RWPE2 (cell line): ENCODE measurements at regions not wholly inside any gene's neighbourhood (a gene's known extent, or its start where the extent isn't known, plus 50 kb on each side); places are given as distances from the start of the nearest gene placed in this dataset.
A peak's percentile ranks its signal among the peaks of the same experiment; 100 is the strongest.

Experiments used
- ATAC-seq: fragments of 200-7000 bp; cut with Tn5 transposase; 3 replicates; pipeline ENCODE4 v1.9.1; 2021; ENCODE audit warnings: low read depth
- DNase-seq: peaks from one replicate; pipeline ENCODE4 v3.0.0-alpha.2; 2020; ENCODE audit warnings: low spot score
- H3K27ac ChIP-seq: fragments of 450-650 bp; 2 replicates; pipeline ENCODE4 v1.5.1; 2017; ENCODE audit warnings: mild to moderate bottlenecking; ENCODE audit not compliant: poor library complexity, severe bottlenecking
- H3K27me3 ChIP-seq: fragments of 250-450 bp; sonication (Bioruptor Pico); 2 replicates; pipeline ENCODE4 v1.5.1; 2021; ENCODE audit warnings: mild to moderate bottlenecking, moderate library complexity; ENCODE audit not compliant: insufficient read depth, poor library complexity, severe bottlenecking
- H3K36me3 ChIP-seq: fragments of 250-450 bp; sonication (Bioruptor Pico); 2 replicates; pipeline ENCODE4 v1.5.1; 2020; ENCODE audit warnings: low read depth, mild to moderate bottlenecking, moderate library complexity
- H3K4me1 ChIP-seq: fragments of 250-450 bp; sonication (Bioruptor Pico); 2 replicates; pipeline ENCODE4 v1.5.1; 2021; ENCODE audit warnings: mild to moderate bottlenecking, moderate library complexity; ENCODE audit not compliant: insufficient read depth, poor library complexity, severe bottlenecking
- H3K4me3 ChIP-seq: fragments of 250-450 bp; sonication (Bioruptor Pico); 2 replicates; pipeline ENCODE4 v1.5.1; 2021; ENCODE audit warnings: mild to moderate bottlenecking, moderate library complexity; ENCODE audit not compliant: severe bottlenecking
- H3K9me3 ChIP-seq: fragments of 250-450 bp; sonication (Bioruptor Pico); 2 replicates; pipeline ENCODE4 v1.5.1; 2021; ENCODE audit warnings: mild to moderate bottlenecking, moderate library complexity; ENCODE audit not compliant: severe bottlenecking
- CTCF ChIP-seq: fragments of 450-650 bp; IDR thresholded peaks from one replicate; pipeline ENCODE4 v1.5.1; 2017; ENCODE audit warnings: mild to moderate bottlenecking, moderate library complexity; ENCODE audit not compliant: poor library complexity, severe bottlenecking

DNA sequence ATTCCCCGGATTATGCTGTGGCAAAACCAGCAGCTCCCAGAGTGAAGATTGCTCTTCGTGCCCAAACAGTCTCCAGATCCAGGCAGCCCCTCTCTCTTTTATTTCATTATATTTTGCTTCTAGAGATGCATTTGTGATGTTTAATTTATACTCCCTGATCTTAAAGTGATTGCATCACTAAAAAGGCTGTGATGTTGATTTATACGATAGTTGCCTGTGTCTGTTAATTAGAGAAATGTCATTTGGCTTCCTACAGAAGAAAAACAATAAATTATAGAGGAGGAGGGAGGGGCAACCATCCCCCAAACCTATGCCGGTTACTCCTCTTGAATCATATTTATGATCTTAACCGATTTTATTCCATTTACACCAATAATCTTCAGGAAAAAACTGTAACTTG is 615.3 kb downstream of the TOX3 start:
- Histone ChIP-seq H3K4me1 (no peaks in the 10 kb centered on the region), H3K4me3 (no peak overlapping the region), H3K27me3 (peaks cover 10% of the 10 kb centered on the region), H3K9me3 (no peaks in the 10 kb centered on the region), H3K27ac (no peak overlapping the region), H3K36me3 (no peaks in the 10 kb centered on the region)
- DNase-seq (no peak), ATAC-seq (no peak)
- no peak for TF ChIP-seq CTCF

DNA sequence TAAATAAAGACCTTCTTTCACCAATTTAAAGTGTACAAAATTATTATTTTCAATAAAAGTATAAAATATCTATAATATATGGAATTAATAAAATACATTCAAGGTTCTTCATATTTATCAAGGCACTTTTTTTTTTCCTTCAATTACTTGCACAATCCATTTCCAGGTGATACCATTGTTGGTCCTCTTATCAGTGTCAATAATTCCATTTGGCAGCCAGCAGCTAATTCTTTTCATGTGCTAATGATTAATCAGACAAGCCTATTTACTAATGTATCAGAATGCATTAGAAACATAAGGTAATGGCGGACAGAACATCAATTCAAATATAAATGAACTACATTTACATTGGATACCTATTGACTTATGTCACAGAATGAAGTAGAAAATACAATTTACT is 622.2 kb downstream of the TOX3 start:
- H3K4me3 ChIP-seq = no peak overlapping the region
- H3K9me3 ChIP-seq = no peaks in the 10 kb centered on the region
- DNase-seq = no peak
- H3K27me3 ChIP-seq = peaks cover 20% of the 10 kb centered on the region
- no peak for ATAC-seq
- no peak overlapping the region for H3K27ac ChIP-seq
- no peaks in the 10 kb centered on the region for H3K36me3 ChIP-seq
- no peaks in the 10 kb centered on the region for H3K4me1 ChIP-seq
- TF ChIP-seq CTCF = no peak

DNA sequence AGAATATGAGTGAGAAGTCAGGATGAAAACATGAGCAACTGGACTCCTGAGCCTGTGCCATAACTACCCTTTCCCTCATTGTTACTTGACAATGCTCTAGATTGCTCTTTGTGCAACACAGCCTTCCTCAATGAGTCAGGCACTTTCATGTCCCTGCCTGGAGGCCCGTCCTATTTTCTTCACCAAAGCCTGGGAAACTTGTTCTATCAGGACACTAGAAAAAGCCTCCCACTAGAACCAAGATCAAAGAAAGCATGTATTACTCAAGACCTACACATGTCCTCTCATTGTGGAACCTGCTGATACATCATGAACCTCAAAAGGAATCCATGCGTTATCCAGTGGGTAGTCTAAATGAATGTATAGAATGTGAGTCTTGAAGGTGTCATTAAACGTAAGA is 624.5 kb downstream of the TOX3 start:
- ATAC-seq = peak; percentile 52
- Histone ChIP-seq H3K4me3 (no peak overlapping the region), H3K27ac (no peak overlapping the region), H3K4me1 (no peaks in the 10 kb centered on the region), H3K9me3 (no peaks in the 10 kb centered on the region), H3K27me3 (peaks cover 13% of the 10 kb centered on the region), H3K36me3 (no peaks in the 10 kb centered on the region)
- DNase-seq = no peak
- no peak for TF ChIP-seq CTCF

GRCh38 chr16:51919736-51920135 is 627.2 kb downstream of the TOX3 start:
- H3K27ac ChIP-seq = no peak overlapping the region
- H3K4me1 ChIP-seq = no peaks in the 10 kb centered on the region
- DNase-seq (no peak), ATAC-seq (0 out of 3 replicates have a peak, but pooled peaks have one; percentile 35)
- peaks cover under 1% of the 10 kb centered on the region for H3K27me3 ChIP-seq
- H3K4me3 ChIP-seq = no peak overlapping the region
- no peak for TF ChIP-seq CTCF
- H3K9me3 ChIP-seq = no peaks in the 10 kb centered on the region
- H3K36me3 ChIP-seq = no peaks in the 10 kb centered on the region

DNA sequence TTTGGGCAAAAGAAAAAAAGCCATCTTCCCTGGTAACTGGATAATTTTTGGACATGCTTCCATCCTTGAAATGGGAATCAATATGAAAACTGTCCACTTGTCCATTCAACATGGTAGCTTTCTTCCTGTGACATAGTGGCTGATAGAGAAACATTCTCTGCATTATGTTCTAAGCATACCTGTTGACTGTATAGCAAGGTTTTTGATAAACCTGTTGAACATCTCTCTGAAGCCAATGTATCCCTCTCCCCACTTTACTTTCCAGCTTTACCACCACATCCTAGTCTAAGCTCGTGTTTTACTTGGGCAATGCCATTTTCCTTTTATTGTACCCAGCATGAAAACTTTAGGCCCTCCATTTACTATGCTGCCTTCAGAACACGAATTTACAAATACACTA is 630.1 kb downstream of the TOX3 start:
- no peaks in the 10 kb centered on the region for H3K36me3 ChIP-seq
- H3K4me3 ChIP-seq = no peak overlapping the region
- no peaks in the 10 kb centered on the region for H3K9me3 ChIP-seq
- peaks cover 2% of the 10 kb centered on the region for H3K27me3 ChIP-seq
- no peaks in the 10 kb centered on the region for H3K4me1 ChIP-seq
- ATAC-seq (no peak), DNase-seq (no peak)
- H3K27ac ChIP-seq = no peak overlapping the region
- no peak for TF ChIP-seq CTCF
